Activated gamma-delta T cell treated with anti-CD3 and anti-CD28 coated beads, Interleukin-2, amount 50 U/mL, for 16 hours (primary cell): ENCODE measurements at regions not wholly inside any gene's neighbourhood (a gene's known extent, or its start where the extent isn't known, plus 50 kb on each side); places are given as distances from the start of the nearest gene placed in this dataset.

Experiments
- DNase-seq: peaks from one replicate; pipeline ENCODE4 v3.0.0-alpha.2; 2020; ENCODE audit warnings: low read depth

- DNase-seq: no peak
These were observed 50.8 kb upstream of the INCENP start for GRCh38 chr11:62073061-62073460.

- no peak for DNase-seq
These were observed 52.4 kb upstream of the INCENP start for GRCh38 chr11:62071408-62071807.

- no peak for DNase-seq
These were observed 53.6 kb upstream of the INCENP start for GRCh38 chr11:62069986-62070919.

- DNase-seq: no peak
These were observed 54.4 kb upstream of the INCENP start for GRCh38 chr11:62069374-62069773.

- DNase-seq: no peak
These were observed 55.1 kb upstream of the INCENP start for GRCh38 chr11:62068730-62069129.

GRCh38 chr11:62067741-62068140 lies 56.1 kb upstream of the INCENP start:
- no peak for DNase-seq

GRCh38 chr11:62064221-62064620 lies 59.6 kb upstream of the INCENP start:
- DNase-seq: no peak

- no peak for DNase-seq
These were observed 61.5 kb upstream of the INCENP start for GRCh38 chr11:62062223-62062861.

- DNase-seq: no peak
These were observed 62.2 kb upstream of the INCENP start for GRCh38 chr11:62061356-62062222.

GRCh38 chr11:62057069-62057468 lies 66.7 kb upstream of the INCENP start:
- no peak for DNase-seq

GRCh38 chr11:62055970-62056369 lies 67.8 kb upstream of the INCENP start:
- DNase-seq: no peak

- DNase-seq: no peak
These were observed 69.2 kb upstream of the INCENP start for GRCh38 chr11:62054484-62055121.

GRCh38 chr11:62054081-62054480 lies 69.7 kb upstream of the INCENP start:
- DNase-seq: no peak

- DNase-seq: no peak
These were observed 73.1 kb upstream of the INCENP start for GRCh38 chr11:62050716-62051115.

GRCh38 chr11:62048100-62048499 lies 75.7 kb upstream of the INCENP start:
- DNase-seq: no peak

GRCh38 chr11:62046568-62047100 lies 77.2 kb upstream of the INCENP start:
- no peak for DNase-seq

GRCh38 chr11:62044639-62045121 lies 77.2 kb upstream of the FTH1 start:
- DNase-seq: no peak

- no peak for DNase-seq
These were observed 67.9 kb upstream of the FTH1 start for GRCh38 chr11:62035293-62035692.

- DNase-seq: no peak
These were observed 66.6 kb upstream of the FTH1 start for GRCh38 chr11:62034036-62034338.

GRCh38 chr11:62033191-62034035 lies 66.0 kb upstream of the FTH1 start:
- DNase-seq: no peak
